ENCODE measurements at regions not wholly inside any gene's neighbourhood (a gene's known extent, or its start where the extent isn't known, plus 50 kb on each side); places are given as distances from the start of the nearest gene placed in this dataset.
"Not testable (repeated sequence)": the region's sequence is repeated elsewhere in the genome, so short reads cannot be mapped to it uniquely, and the experiment has no call there.

DNA sequence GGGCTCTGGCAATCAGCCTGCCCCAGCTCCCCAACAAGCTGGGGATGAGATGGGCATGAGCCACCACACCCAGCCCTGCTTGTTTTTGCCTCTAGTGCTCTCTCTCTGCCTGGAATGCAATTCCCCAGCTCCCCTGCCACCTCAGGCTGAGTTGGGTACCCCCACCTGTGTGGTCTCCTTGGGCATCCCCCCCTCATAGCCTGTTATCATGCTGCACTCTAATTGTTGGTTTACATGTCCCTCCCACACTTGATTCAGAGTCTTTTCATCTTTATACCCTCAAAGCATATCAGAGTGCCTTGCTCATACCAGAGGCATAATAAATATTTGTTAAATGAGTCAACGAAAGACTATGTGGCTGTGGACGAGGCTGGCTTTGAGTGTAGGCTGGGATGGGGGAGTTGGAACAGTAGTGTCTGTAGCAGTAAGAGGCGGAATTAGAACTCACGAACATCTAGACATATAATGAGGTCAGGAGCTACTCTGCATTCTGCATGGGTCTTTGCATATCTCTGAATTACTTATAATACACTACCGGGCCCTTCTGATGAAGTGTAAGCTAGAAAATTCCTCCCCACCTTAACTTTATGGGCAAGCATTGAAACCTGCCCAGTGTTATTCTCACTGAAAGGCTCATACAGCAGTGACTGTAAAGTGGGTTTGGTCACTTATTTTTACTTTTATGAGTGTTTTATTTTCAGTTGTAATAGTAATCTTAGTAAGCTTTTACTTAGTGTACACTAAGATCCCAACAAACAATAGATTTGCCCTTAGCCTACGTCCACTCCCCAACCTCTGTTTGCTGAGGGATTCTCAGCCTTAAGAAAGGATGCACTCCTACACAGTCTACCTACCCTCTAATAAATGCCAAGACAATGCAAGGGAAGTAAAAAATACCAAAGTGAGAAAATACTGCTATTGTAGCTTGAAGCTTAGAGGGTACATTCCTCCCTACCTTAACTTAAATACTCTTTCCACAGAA lies 58.7 kb downstream of the EDN1 start:
- Mint-ChIP-seq H3K27me3 (no peaks in the 10 kb centered on the region), H3K27ac (no peak overlapping the region), H3K9me3 (no peaks in the 10 kb centered on the region), H3K4me1 (no peaks in the 10 kb centered on the region), H3K36me3 (no peaks in the 10 kb centered on the region), H3K4me3 (no peak overlapping the region)
- DNase-seq = no peak
- CTCF ChIA-PET = no interaction called here

DNA sequence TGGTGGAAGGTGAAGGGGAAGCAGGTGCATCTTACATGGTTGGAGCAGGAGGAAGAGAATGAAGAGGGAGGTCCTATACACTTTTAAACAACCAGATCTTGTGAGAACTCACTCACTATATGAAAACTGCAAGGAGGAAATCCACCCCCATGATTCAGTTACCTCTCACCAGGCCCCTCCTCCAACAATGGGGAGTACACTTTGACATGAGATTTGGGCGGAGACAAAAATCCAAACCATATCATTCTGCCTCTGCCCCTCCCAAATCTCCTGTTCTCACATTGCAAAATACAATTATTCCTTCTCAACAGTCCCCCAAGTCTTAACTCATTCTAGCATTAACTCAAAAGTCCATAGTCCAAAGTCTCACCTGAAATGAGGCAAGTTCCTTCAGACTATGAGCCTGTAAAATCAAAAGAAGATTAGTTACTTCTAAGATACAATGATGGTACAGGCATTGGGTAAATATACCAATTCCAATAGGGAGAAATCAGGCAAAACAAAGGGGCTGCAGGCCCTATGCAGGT lies 60.5 kb downstream of the EDN1 start:
- CTCF ChIA-PET = no interaction called here
- Mint-ChIP-seq H3K4me3 (no peak overlapping the region), H3K36me3 (no peaks in the 10 kb centered on the region), H3K27me3 (no peaks in the 10 kb centered on the region), H3K4me1 (no peaks in the 10 kb centered on the region), H3K27ac (no peak overlapping the region), H3K9me3 (no peaks in the 10 kb centered on the region)
- no peak for DNase-seq

DNA sequence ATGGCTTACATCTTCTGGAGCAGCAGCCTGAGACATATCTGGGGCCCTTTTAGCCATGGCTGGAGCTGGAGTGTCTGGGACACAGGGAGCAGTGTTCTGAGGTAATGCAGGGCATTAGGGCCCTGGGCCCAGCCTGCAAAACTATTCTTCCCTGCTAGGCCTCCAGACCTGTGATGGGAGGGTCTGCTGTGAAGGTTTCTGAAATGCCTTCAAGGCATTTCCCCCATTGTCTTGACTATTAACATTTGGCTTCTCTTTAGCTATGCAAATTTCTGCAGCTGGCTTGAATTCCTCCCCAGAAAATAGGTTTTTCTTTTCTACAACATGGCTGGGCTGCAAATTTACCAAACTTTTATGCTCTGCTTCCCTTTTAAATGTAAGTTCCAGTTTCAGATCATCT lies 61.5 kb downstream of the EDN1 start:
- CTCF ChIA-PET = no interaction called here
- H3K4me1 Mint-ChIP-seq = no peaks in the 10 kb centered on the region
- H3K4me3 Mint-ChIP-seq = no peak overlapping the region
- no peaks in the 10 kb centered on the region for H3K27me3 Mint-ChIP-seq
- no peaks in the 10 kb centered on the region for H3K9me3 Mint-ChIP-seq
- H3K36me3 Mint-ChIP-seq = no peaks in the 10 kb centered on the region
- H3K27ac Mint-ChIP-seq = no peak overlapping the region
- no peak for DNase-seq

DNA sequence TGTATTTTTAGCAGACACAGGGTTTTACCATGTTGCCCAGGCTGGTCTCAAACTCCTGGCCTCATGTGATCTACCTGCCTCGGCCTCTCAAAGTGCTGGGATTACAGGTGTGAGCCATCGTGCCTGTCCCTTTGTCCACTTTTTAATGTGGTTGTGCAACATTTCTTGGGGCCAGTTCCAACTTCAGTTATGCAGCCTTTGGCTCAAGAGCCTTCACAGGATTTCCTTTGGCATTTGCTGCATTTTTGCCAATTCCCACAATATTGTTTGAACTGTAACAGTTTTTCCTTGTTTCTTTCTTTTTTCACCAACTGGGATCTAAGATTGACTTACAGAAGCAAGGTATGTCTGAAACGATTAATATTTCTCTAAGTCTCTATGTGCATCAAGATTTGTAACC lies 63.6 kb downstream of the EDN1 start:
- Mint-ChIP-seq H3K9me3 (no peaks in the 10 kb centered on the region), H3K4me3 (no peak overlapping the region), H3K36me3 (no peaks in the 10 kb centered on the region), H3K27ac (no peak overlapping the region), H3K4me1 (no peaks in the 10 kb centered on the region), H3K27me3 (no peaks in the 10 kb centered on the region)
- DNase-seq = no peak
- CTCF ChIA-PET = no interaction called here

DNA sequence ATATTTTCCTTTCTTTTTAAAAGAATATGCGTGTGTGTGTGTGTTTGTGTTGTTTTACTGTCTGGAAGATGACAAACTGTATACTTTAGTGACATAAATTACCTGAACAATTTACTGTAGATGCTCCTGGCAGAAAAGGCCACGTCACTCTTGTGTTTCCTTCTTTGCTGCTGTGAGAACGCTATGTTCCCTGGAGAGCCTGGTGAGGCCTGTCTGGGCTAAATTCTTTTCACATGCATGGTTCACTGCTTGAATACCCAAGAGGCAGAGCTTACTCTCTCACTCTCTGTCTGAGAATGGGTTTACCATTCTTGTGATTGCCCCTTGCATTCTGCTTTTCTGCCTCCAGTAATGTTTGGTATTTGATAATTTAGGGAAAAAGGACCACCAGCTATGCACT lies 64.3 kb downstream of the EDN1 start:
- Mint-ChIP-seq H3K4me3 (no peak overlapping the region), H3K27ac (no peak overlapping the region), H3K36me3 (no peaks in the 10 kb centered on the region), H3K4me1 (no peaks in the 10 kb centered on the region), H3K9me3 (no peaks in the 10 kb centered on the region), H3K27me3 (no peaks in the 10 kb centered on the region)
- no peak for DNase-seq
- CTCF ChIA-PET = no interaction called here

DNA sequence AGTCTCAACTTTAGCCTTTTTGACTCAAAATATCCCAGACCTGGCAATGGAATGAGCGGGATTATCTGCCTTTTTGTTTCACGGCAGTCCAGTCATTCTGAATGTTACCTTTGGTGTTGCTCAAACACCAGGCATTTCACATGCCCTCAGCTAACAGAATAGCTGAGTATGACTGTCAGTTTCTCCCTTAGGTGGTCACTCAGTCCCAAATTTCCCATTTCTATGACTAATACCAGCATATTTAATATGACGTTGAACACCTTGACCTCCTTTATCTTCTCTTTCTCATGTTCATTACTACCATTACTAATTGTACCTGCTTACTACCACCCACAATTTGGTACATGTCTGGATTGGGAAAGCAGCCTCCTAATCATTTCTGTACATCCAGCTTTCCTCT lies 65.2 kb downstream of the EDN1 start:
- Mint-ChIP-seq H3K4me3 (no peak overlapping the region), H3K27me3 (no peaks in the 10 kb centered on the region), H3K9me3 (no peaks in the 10 kb centered on the region), H3K36me3 (no peaks in the 10 kb centered on the region), H3K4me1 (no peaks in the 10 kb centered on the region), H3K27ac (no peak overlapping the region)
- CTCF ChIA-PET = no interaction called here
- DNase-seq = no peak

DNA sequence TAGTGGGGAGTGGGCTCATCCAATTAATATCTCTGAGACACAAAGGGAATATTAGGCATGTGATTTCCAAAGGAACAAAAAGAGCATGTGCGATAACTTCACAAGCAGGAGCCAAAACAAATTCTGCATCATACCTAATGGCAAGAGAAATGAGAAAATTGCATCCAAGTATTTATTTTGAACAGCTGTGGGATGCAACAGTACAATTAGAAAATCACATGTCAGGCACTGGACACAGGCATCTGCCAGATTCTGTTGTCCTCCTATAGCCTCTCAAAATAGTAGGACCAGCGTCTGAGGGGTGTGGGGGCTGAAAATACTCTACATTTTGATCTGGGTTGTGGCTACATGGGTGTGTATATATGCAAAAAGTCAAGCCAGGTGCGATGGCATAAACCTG lies 66.3 kb downstream of the EDN1 start:
- Mint-ChIP-seq H3K27ac (no peak overlapping the region), H3K4me3 (no peak overlapping the region), H3K9me3 (no peaks in the 10 kb centered on the region), H3K27me3 (no peaks in the 10 kb centered on the region), H3K4me1 (no peaks in the 10 kb centered on the region), H3K36me3 (no peaks in the 10 kb centered on the region)
- CTCF ChIA-PET = no interaction called here
- no peak for DNase-seq

DNA sequence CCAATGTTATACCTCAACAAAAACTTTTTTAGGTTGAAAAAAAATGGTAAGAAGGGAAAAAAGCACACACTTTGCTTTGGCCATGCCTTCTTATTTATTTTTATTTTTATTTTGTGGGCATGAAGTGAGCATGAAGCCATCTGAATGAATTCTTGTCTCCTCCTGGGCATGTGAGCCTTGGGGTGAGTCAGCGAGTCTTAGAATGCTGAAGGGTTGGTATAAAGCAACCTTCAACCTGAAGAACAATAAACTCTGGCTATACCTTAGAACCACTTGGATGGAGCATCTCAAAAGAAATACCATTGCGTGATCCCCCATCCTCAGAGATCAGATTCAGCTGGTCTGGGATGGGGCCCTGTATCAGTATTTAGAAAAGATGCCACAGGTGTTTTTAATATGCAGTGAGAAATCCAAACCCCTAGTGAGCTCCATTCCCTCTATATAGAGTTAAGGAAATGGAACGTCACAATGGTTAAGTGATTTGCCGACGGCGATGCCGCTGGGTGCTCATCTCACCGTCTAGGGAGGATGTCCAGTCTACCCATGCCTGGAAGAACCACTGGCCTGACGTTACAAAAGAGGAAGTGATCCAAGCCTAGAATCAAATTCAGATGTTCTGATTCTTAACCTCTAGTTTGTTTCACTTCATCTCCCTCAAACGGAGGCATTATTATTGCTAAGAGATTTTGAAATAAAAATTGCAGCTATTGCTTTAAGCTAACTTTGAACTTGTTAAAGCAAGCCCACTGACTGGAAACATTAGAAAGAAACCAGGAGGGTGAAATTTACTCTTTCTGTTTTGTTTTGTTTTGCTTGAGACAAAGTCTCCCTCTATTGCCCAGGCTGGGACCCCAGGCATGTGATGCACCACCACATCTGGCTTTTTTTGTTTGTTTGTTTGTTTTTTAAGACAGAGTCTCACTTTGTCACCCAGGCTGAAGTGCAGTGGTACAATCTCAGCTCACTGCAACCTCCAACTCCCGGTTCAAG lies 67.1 kb downstream of the EDN1 start:
- no peaks in the 10 kb centered on the region for H3K36me3 Mint-ChIP-seq
- CTCF ChIA-PET = no interaction called here
- no peak for DNase-seq

DNA sequence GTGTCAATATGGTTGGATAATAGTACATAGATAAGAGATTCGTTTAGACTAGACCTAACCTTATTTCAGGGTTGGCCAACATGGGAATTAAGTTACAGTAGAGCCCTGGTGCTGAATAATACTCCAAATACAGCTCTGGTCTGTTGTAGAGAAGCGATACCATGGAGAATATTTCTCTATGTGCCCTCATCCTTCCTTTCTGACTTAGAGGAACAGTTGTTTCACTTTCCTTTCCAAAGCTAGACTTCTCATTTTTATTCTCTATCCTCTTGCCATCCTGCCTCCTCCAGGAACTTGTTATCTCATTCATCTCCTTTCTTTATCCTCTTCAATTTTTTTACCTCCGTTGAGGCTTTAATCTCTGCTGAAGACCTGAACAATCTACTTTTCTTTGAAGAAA lies 68.9 kb downstream of the EDN1 start:
- Mint-ChIP-seq H3K9me3 (no peaks in the 10 kb centered on the region), H3K36me3 (no peaks in the 10 kb centered on the region), H3K27ac (no peak overlapping the region), H3K27me3 (no peaks in the 10 kb centered on the region), H3K4me1 (no peaks in the 10 kb centered on the region), H3K4me3 (no peak overlapping the region)
- DNase-seq = no peak
- CTCF ChIA-PET = no interaction called here

More for the DNA sequence above, 67.1 kb downstream of the EDN1 start:
- no peak overlapping the region for H3K4me3 Mint-ChIP-seq
- H3K27ac Mint-ChIP-seq = no peak overlapping the region
- no peaks in the 10 kb centered on the region for H3K27me3 Mint-ChIP-seq
- no peaks in the 10 kb centered on the region for H3K4me1 Mint-ChIP-seq
- no peaks in the 10 kb centered on the region for H3K9me3 Mint-ChIP-seq

DNA sequence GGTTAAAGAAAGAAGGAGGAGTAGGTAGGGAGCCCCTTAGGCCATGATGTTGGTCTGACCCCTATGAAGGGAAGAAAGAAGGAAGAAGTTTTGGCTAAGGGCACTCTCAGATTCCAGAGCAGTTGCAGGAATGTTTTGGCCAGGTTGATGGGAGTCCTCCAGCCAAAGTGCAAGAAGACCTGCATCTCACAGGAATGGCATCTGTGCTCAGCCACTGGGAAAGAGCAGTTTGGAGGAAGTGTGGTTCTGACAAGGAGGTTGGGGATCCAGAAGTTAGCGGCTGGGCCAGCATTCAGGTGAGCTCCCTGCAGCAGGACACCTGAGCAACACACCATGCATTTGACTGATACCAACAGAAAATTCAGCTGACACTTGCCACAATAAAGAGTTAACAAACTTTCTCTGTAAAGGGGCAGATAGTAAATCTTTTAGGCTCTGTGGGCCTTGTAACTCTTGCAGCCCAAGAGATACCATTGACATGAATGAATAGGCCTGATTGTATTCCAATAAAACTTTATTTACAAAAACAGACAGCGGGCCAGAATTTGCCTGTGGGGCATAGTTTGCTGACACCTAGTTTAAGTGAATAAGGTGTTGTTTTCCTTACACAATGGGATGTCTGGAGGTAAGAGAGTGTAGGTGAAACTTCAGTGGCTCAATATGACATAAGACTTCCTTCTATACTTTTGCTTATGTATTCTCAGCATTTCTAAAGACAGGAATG lies 71.0 kb downstream of the EDN1 start:
- DNase-seq = no peak
- H3K36me3 Mint-ChIP-seq = no peaks in the 10 kb centered on the region

DNA sequence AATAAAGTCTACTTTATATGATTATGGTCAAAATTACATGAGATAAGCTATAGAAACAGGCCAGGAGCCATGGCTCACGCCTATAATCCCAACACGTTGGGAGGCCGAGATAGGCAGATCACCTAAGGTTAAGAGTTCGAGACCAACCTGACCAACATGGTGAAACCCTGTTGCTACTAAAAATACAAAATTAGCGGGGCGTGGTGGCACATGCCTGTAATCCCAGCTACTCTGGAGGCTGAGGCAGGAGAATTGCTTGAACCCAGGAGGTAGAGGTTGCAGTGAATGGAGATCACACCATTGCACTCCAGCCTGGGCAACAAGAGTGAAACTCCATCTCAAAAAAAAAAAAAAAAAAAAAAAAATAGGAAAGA lies 73.1 kb downstream of the EDN1 start:
- H3K4me1 Mint-ChIP-seq, H3K9me3 Mint-ChIP-seq, CTCF ChIA-PET, H3K4me3 Mint-ChIP-seq, DNase-seq, H3K27ac Mint-ChIP-seq, H3K36me3 Mint-ChIP-seq, H3K27me3 Mint-ChIP-seq: not testable (repeated sequence)

More for the DNA sequence above, 71.0 kb downstream of the EDN1 start:
- CTCF ChIA-PET = interaction anchor here (1.4 kb wide), 1 partner anchor 12 kb away, joined by 3 read pairs; no protein-coding TSS in a partner anchor
- H3K4me1 Mint-ChIP-seq = no peaks in the 10 kb centered on the region
- no peak overlapping the region for H3K4me3 Mint-ChIP-seq
- no peaks in the 10 kb centered on the region for H3K9me3 Mint-ChIP-seq
- no peaks in the 10 kb centered on the region for H3K27me3 Mint-ChIP-seq
- no peak overlapping the region for H3K27ac Mint-ChIP-seq

DNA sequence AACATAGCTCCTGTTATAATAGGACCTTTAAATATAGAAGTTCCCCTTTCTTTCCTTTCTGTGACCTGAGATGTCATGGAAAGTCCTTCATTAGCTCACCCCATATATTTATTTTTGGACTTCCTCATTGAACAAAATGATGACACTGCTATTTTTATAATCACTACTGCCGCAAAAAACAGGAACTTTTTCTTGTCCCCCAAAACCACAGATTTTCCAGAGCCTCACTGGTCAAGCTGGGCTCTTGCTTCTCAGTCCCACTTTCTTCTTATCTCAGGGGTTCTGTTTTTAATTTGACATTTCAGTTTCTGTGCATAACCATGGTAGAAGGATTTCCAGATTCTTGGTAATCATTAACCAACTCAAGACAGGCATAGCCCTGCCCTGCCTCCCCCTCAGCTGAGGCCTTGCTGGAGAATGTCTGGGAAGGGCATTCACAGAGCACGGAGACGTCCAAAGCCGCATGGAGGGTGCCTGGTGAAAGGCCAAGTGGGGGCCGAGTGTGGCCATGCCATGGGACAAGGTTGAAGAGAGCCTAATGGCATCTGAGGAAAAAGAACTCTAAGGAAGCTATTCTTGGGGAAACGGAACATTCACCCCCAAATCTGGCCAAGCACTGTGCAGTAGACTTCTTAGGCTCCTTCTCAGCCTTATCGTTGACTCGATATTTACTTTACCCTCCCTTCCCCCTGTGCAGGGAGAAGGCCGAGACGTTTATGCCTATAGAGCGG lies 73.7 kb downstream of the EDN1 start:
- Mint-ChIP-seq H3K36me3 (no peaks in the 10 kb centered on the region), H3K27me3 (no peaks in the 10 kb centered on the region), H3K4me3 (no peak overlapping the region), H3K4me1 (no peaks in the 10 kb centered on the region), H3K27ac (no peak overlapping the region), H3K9me3 (no peaks in the 10 kb centered on the region)
- CTCF ChIA-PET = no interaction called here
- no peak for DNase-seq

DNA sequence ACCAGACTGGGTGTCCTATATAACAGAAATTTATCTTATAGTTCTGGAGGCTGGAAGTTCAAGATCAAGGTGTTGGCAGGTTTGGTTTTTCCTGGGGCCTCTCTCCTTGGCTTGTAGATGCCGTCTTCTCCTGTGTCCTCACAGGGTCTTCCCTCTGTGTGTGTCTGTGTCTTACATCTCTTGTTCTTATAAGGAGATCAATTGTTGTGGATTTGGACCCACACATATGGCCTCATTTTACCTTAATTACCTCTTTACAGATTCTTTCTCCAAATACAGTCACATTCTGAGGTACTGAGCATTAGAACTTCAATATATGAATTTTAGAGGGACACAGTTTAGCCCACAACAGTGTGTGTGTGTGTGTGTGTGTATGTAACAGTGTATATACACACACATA lies 74.5 kb downstream of the EDN1 start:
- H3K9me3 Mint-ChIP-seq = no peaks in the 10 kb centered on the region
- no peak for DNase-seq
- no peak overlapping the region for H3K27ac Mint-ChIP-seq
- no peak overlapping the region for H3K4me3 Mint-ChIP-seq
- CTCF ChIA-PET = no interaction called here
- H3K4me1 Mint-ChIP-seq = no peaks in the 10 kb centered on the region
- no peaks in the 10 kb centered on the region for H3K36me3 Mint-ChIP-seq
- no peaks in the 10 kb centered on the region for H3K27me3 Mint-ChIP-seq

Measured in activated naive CD4-positive, alpha-beta T cell treated with anti-CD3 and anti-CD28 coated beads, Interleukin-2, amount 10 ng/mL, durations not matched to agents 7 days and 5 days (primary cell).